GM21717 (cell line): ENCODE measurements at regions not wholly inside any gene's neighbourhood (a gene's known extent, or its start where the extent isn't known, plus 50 kb on each side); places are given as distances from the start of the nearest gene placed in this dataset.

Experiments used
- ATAC-seq: cut with Tn5 transposase; IDR thresholded peaks from one replicate; pipeline ENCODE4 v1.9.1; 2021; ENCODE audit warnings: mild to moderate bottlenecking, moderate library complexity; ENCODE audit not compliant: unreplicated experiment

- no peak for ATAC-seq
These were observed 230.0 kb upstream of the MTNR1B start for GRCh38 chr11:92739491-92739890.

GRCh38 chr11:92740276-92740675, 229.2 kb upstream of the MTNR1B start:
- no peak for ATAC-seq

GRCh38 chr11:92744929-92745585, 224.4 kb upstream of the MTNR1B start:
- no peak for ATAC-seq

GRCh38 chr11:92750794-92751193, 218.7 kb upstream of the MTNR1B start:
- no peak for ATAC-seq

- ATAC-seq = no peak
These were observed 217.9 kb upstream of the MTNR1B start for GRCh38 chr11:92751594-92751993.

- no peak for ATAC-seq
These were observed 217.3 kb upstream of the MTNR1B start for GRCh38 chr11:92752122-92752521.

- no peak for ATAC-seq
These were observed 216.3 kb upstream of the MTNR1B start for GRCh38 chr11:92753161-92753560.

- ATAC-seq = no peak
These were observed 211.1 kb upstream of the MTNR1B start for GRCh38 chr11:92758241-92758780.

- ATAC-seq = no peak
These were observed 209.8 kb upstream of the MTNR1B start for GRCh38 chr11:92759571-92760214.

GRCh38 chr11:92762121-92762540, 207.3 kb upstream of the MTNR1B start:
- no peak for ATAC-seq

- no peak for ATAC-seq
These were observed 206.1 kb upstream of the MTNR1B start for GRCh38 chr11:92763336-92763735.

GRCh38 chr11:92764128-92764527, 205.3 kb upstream of the MTNR1B start:
- ATAC-seq = no peak

- ATAC-seq = no peak
These were observed 204.2 kb upstream of the MTNR1B start for GRCh38 chr11:92765082-92765840.

GRCh38 chr11:92765965-92766371, 203.5 kb upstream of the MTNR1B start:
- ATAC-seq = no peak

- no peak for ATAC-seq
These were observed 202.8 kb upstream of the MTNR1B start for GRCh38 chr11:92766698-92767097.

GRCh38 chr11:92767416-92767815, 202.0 kb upstream of the MTNR1B start:
- ATAC-seq = no peak

- ATAC-seq = no peak
These were observed 201.2 kb upstream of the MTNR1B start for GRCh38 chr11:92768121-92768840.

- no peak for ATAC-seq
These were observed 200.3 kb upstream of the MTNR1B start for GRCh38 chr11:92769112-92769511.

GRCh38 chr11:92770419-92770818, 199.0 kb upstream of the MTNR1B start:
- no peak for ATAC-seq

GRCh38 chr11:92770981-92771380, 198.5 kb upstream of the MTNR1B start:
- ATAC-seq = no peak

GRCh38 chr11:92771701-92772100, 197.8 kb upstream of the MTNR1B start:
- no peak for ATAC-seq
